ENCODE measurements at regions not wholly inside any gene's neighbourhood (a gene's known extent, or its start where the extent isn't known, plus 50 kb on each side); places are given as distances from the start of the nearest gene placed in this dataset.

- TF ChIP-seq CTCF (IDR thresholded peaks at IDR 0.05; ENCODE audit: control extremely low read depth, extremely low read depth, low read depth, missing control alignments): no peak
- no peak for DNase-seq (ENCODE audit: extremely low spot score)
- ChIA-PET POLR2A (no interaction called here), CTCF (interaction anchor here (2.3 kb wide), 1 partner anchor 10 kb away, joined by 10 read pairs; no protein-coding TSS in a partner anchor)
Observed at GRCh38 chr4:134665429-134665828, 463.8 kb upstream of the PABPC4L start.

- no peak for TF ChIP-seq CTCF (IDR thresholded peaks at IDR 0.05; ENCODE audit: control extremely low read depth, extremely low read depth, low read depth, missing control alignments)
- POLR2A ChIA-PET: no interaction called here
- no peak for DNase-seq (ENCODE audit: extremely low spot score)
- CTCF ChIA-PET: no interaction called here
Observed at GRCh38 chr4:134663742-134664141, 462.2 kb upstream of the PABPC4L start.

GRCh38 chr4:134650461-134650860 lies 448.9 kb upstream of the PABPC4L start:
- POLR2A ChIA-PET: no interaction called here
- CTCF ChIA-PET: interaction anchor here (1.0 to 1.9 kb wide), 2 partner anchors 15 to 17 kb away, joined by 3 to 5 read pairs; no protein-coding TSS in a partner anchor
- no peak for TF ChIP-seq CTCF (IDR thresholded peaks at IDR 0.05; ENCODE audit: control extremely low read depth, extremely low read depth, low read depth, missing control alignments)

GRCh38 chr4:134645778-134646177 lies 444.2 kb upstream of the PABPC4L start:
- no peak for TF ChIP-seq CTCF (IDR thresholded peaks at IDR 0.05; ENCODE audit: control extremely low read depth, extremely low read depth, low read depth, missing control alignments)
- DNase-seq (ENCODE audit: extremely low spot score): no peak
- ChIA-PET POLR2A (no interaction called here), CTCF (no interaction called here)

More at GRCh38 chr4:134650461-134650860, 448.9 kb upstream of the PABPC4L start:
- DNase-seq (ENCODE audit: extremely low spot score): no peak

GRCh38 chr4:134636338-134637051 lies 434.9 kb upstream of the PABPC4L start:
- ChIA-PET CTCF (interaction anchor here (1.0 to 1.1 kb wide), 2 partner anchors 14 to 21 kb away, joined by 3 to 4 read pairs; no protein-coding TSS in a partner anchor), POLR2A (no interaction called here)
- DNase-seq (ENCODE audit: extremely low spot score): no peak

GRCh38 chr4:134634301-134634700 lies 432.7 kb upstream of the PABPC4L start:
- ChIA-PET CTCF (no interaction called here), POLR2A (no interaction called here)
- DNase-seq (ENCODE audit: extremely low spot score): no peak
- TF ChIP-seq CTCF (IDR thresholded peaks at IDR 0.05; ENCODE audit: control extremely low read depth, extremely low read depth, low read depth, missing control alignments): no peak

More at GRCh38 chr4:134636338-134637051, 434.9 kb upstream of the PABPC4L start:
- no peak for TF ChIP-seq CTCF (IDR thresholded peaks at IDR 0.05; ENCODE audit: control extremely low read depth, extremely low read depth, low read depth, missing control alignments)
